IMR-90 (cell line): ENCODE measurements at regions not wholly inside any gene's neighbourhood (a gene's known extent, or its start where the extent isn't known, plus 50 kb on each side); places are given as distances from the start of the nearest gene placed in this dataset.

Experiments used
- ATAC-seq: fragments of 200-7000 bp; cut with Tn5 transposase; 2 replicates; pipeline ENCODE4 v1.9.1; 2020; ENCODE audit warnings: low read depth, mild to moderate bottlenecking, moderate library complexity
- BruUV-seq: library from RNA; stranded (reverse); fragments of 400-500 nt; replicated peaks from 2 replicates; lab custom pipeline; 2021; lab: Mats Ljungman, UMichigan
- CTCF ChIA-PET: fragments of 300-600 bp; formaldehyde crosslinking; extraction: SDS; loops from one replicate; lab custom pipeline; 2021; ENCODE audit warnings: antibody characterized with exemption; lab: Yijun Ruan, JAX
- POLR2A ChIA-PET: fragments of 300-600 bp; sonication (Branson Sonifier 250); formaldehyde crosslinking; loops from one replicate; lab custom pipeline; 2022; ENCODE audit warnings: antibody characterized with exemption; ENCODE audit not compliant: unreplicated experiment; lab: Charles Lee
- DNase-seq: peaks from one replicate; pipeline ENCODE4 v3.0.0; 2013
- H2AFZ ChIP-seq: replicated peaks from 2 replicates; pipeline ENCODE3; 2013; ENCODE audit warnings: low read length, mild to moderate bottlenecking; ENCODE audit not compliant: poor library complexity
- H2AK5ac ChIP-seq: 2 replicates; pipeline ENCODE4 v1.6.1; 2013; ENCODE audit warnings: low read depth, low read length, inconsistent platforms
- H2AK9ac ChIP-seq: replicated peaks from 2 replicates; pipeline ENCODE3; 2013; ENCODE audit warnings: mild to moderate bottlenecking, low read depth, low read length, moderate library complexity; ENCODE audit not compliant: poor library complexity
- H2BK120ac ChIP-seq: 2 replicates; pipeline ENCODE4 v1.6.1; 2013; ENCODE audit warnings: low read depth, low read length, inconsistent platforms
- H2BK15ac ChIP-seq: 3 replicates; pipeline ENCODE4 v1.6.1; 2013; ENCODE audit warnings: low read depth, low read length, inconsistent platforms
- H2BK20ac ChIP-seq: 2 replicates; pipeline ENCODE4 v1.6.1; 2013; ENCODE audit warnings: low read depth, mild to moderate bottlenecking, inconsistent platforms, low read length, moderate library complexity
- H2BK5ac ChIP-seq: 2 replicates; pipeline ENCODE4 v1.6.1; 2013; ENCODE audit warnings: mild to moderate bottlenecking, low read depth, low read length, inconsistent platforms; ENCODE audit not compliant: poor library complexity, severe bottlenecking
- H3K14ac ChIP-seq: replicated peaks from 2 replicates; pipeline ENCODE4 v1.6.1; 2013; ENCODE audit warnings: low read depth, low read length, inconsistent platforms
- H3K18ac ChIP-seq: 2 replicates; pipeline ENCODE4 v1.6.1; 2013; ENCODE audit warnings: low read depth, low read length, control low read depth
- H3K23ac ChIP-seq: 2 replicates; pipeline ENCODE4 v1.6.1; 2013; ENCODE audit warnings: low read depth, low read length, inconsistent platforms
- H3K27ac ChIP-seq: 2 replicates; pipeline ENCODE4 v1.5.1; 2013; ENCODE audit warnings: mild to moderate bottlenecking, control low read depth, low read length; ENCODE audit not compliant: insufficient read depth
- H3K27me3 ChIP-seq: 2 replicates; pipeline ENCODE4 v1.6.1; 2013; ENCODE audit warnings: low read length; ENCODE audit not compliant: control insufficient read depth, insufficient read depth
- H3K36me3 ChIP-seq: 2 replicates; pipeline ENCODE4 v1.6.1; 2013; ENCODE audit warnings: low read length, mixed read lengths; ENCODE audit not compliant: control insufficient read depth, insufficient read depth
- H3K4ac ChIP-seq: 2 replicates; pipeline ENCODE4 v1.6.1; 2013; ENCODE audit warnings: low read depth, low read length, inconsistent platforms
- H3K4me1 ChIP-seq: 2 replicates; pipeline ENCODE4 v1.6.1; 2013; ENCODE audit warnings: low read length, mixed read lengths; ENCODE audit not compliant: control insufficient read depth, insufficient read depth
- H3K4me2 ChIP-seq: 2 replicates; pipeline ENCODE4 v1.6.1; 2013; ENCODE audit warnings: low read depth, mild to moderate bottlenecking, control low read depth, low read length, moderate library complexity
- H3K4me3 ChIP-seq: 2 replicates; pipeline ENCODE4 v1.5.1; 2013; ENCODE audit warnings: low read depth, mild to moderate bottlenecking, control low read depth, low read length, moderate library complexity; ENCODE audit not compliant: insufficient read depth
- H3K56ac ChIP-seq: 2 replicates; pipeline ENCODE4 v1.6.1; 2013; ENCODE audit warnings: low read length, inconsistent platforms; ENCODE audit not compliant: insufficient read depth; ENCODE audit errors: extremely low read depth
- H3K79me1 ChIP-seq, 2 experiments: 2 replicates each; pipeline ENCODE4 v1.6.1; 2013; ENCODE audit warnings: low read length in 2 of 2, inconsistent platforms in 1 of 2, low read depth in 1 of 2
- H3K9ac ChIP-seq: 2 replicates; pipeline ENCODE4 v1.6.1; 2013; ENCODE audit warnings: low read depth, low read length, control low read depth
- H3K9me1 ChIP-seq: 2 replicates; pipeline ENCODE4 v1.6.1; 2013; ENCODE audit warnings: low read length, inconsistent platforms; ENCODE audit not compliant: insufficient read depth
- H3K9me3 ChIP-seq: 2 replicates; pipeline ENCODE4 v1.6.1; 2013; ENCODE audit warnings: low read length; ENCODE audit not compliant: control insufficient read depth, insufficient read depth
- H4K20me1 ChIP-seq: 2 replicates; pipeline ENCODE4 v1.6.1; 2013; ENCODE audit warnings: low read length, inconsistent platforms; ENCODE audit not compliant: insufficient read depth
- H4K5ac ChIP-seq: 2 replicates; pipeline ENCODE4 v1.6.1; 2013; ENCODE audit warnings: mild to moderate bottlenecking, low read depth, low read length, control low read depth
- H4K8ac ChIP-seq, 2 experiments: 2 replicates each; pipeline ENCODE4 v1.6.1; 2013; ENCODE audit warnings: low read depth in 2 of 2, low read length in 2 of 2, control low read depth in 1 of 2, inconsistent platforms in 1 of 2
- H4K91ac ChIP-seq: 2 replicates; pipeline ENCODE4 v1.6.1; 2013; ENCODE audit warnings: low read depth, low read length, inconsistent platforms; ENCODE audit not compliant: insufficient read depth
- BHLHE40 ChIP-seq: fragments of 150-350 bp; IDR thresholded peaks from 2 replicates; pipeline ENCODE4 v1.6.1; 2016; ENCODE audit warnings: mild to moderate bottlenecking, low read depth, low read length
- CEBPB ChIP-seq: IDR thresholded peaks from 2 replicates; pipeline ENCODE4 v1.6.1; 2012; ENCODE audit warnings: low read depth, low read length, improper control_type of control experiment
- FOS ChIP-seq: fragments of 150-350 bp; IDR thresholded peaks from 2 replicates; pipeline ENCODE4 v1.6.1; 2016; ENCODE audit warnings: low read depth, low read length
- MAFK ChIP-seq: IDR thresholded peaks from 2 replicates; pipeline ENCODE4 v1.6.1; 2012; ENCODE audit warnings: low read depth, low read length, improper control_type of control experiment
- MAZ ChIP-seq: IDR thresholded peaks from 2 replicates; pipeline ENCODE4 v1.6.1; 2012; ENCODE audit warnings: low read depth, mild to moderate bottlenecking, low read length, improper control_type of control experiment, moderate library complexity, borderline replicate concordance
- MXI1 ChIP-seq: IDR thresholded peaks from 2 replicates; pipeline ENCODE4 v1.6.1; 2012; ENCODE audit warnings: low read depth, mild to moderate bottlenecking, low read length, moderate library complexity, borderline replicate concordance
- NFE2L2 ChIP-seq: fragments of 150-350 bp; IDR thresholded peaks from 2 replicates; pipeline ENCODE4 v1.6.1; 2016; ENCODE audit warnings: low read depth, mild to moderate bottlenecking, low read length
- POLR2A ChIP-seq: IDR thresholded peaks from 2 replicates; pipeline ENCODE4 v1.6.1; 2012; ENCODE audit warnings: mild to moderate bottlenecking, low read depth, low read length
- RAD21 ChIP-seq: IDR thresholded peaks from 2 replicates; pipeline ENCODE4 v1.6.1; 2012; ENCODE audit warnings: low read length, improper control_type of control experiment
- RCOR1 ChIP-seq: IDR thresholded peaks from 2 replicates; pipeline ENCODE4 v1.6.1; 2012; ENCODE audit warnings: mild to moderate bottlenecking, low read length, improper control_type of control experiment; ENCODE audit not compliant: insufficient replicate concordance
- RFX5 ChIP-seq: IDR thresholded peaks from 2 replicates; pipeline ENCODE4 v1.8.0; 2012; ENCODE audit warnings: low read depth, mild to moderate bottlenecking, low read length, moderate library complexity
- SMC3 ChIP-seq: fragments of 150-350 bp; IDR thresholded peaks from 2 replicates; pipeline ENCODE4 v1.6.1; 2016; ENCODE audit warnings: low read depth, mild to moderate bottlenecking, antibody characterized with exemption, low read length, moderate library complexity
- WGBS, 2 experiments: methylation state at CpG; one replicate each; pipeline versions ENCODE4 v1.1.5 to v1.1.7; 2013; ENCODE audit warnings: missing lambda C conversion rate in 2 of 2; ENCODE audit not compliant: insufficient read length in 1 of 2; ENCODE audit errors: extremely low coverage in 2 of 2; 5-methylcytosine and 5-hydroxymethylcytosine counted together
- dilution Hi-C: fragments of 300-500 bp; cut with HindIII; formaldehyde crosslinking; loops from one replicate; pipeline ENCODE4 v1.14.3; 2018; ENCODE audit warnings: low sequenced_read_pairs; ENCODE audit not compliant: unreplicated experiment
- in situ Hi-C: fragments of 300-500 bp; cut with MboI; formaldehyde crosslinking; loops from 3 replicates; pipeline ENCODE4 v1.14.3; 2019; ENCODE audit warnings: low sequenced_read_pairs, inconsistent platforms, mixed read lengths
- intact Hi-C: fragments of 100-400 bp; cut with micrococcal nuclease; formaldehyde crosslinking; loops from 2 replicates; pipeline ENCODE4 v1.10.0; 2022
- TF ChIP-seq, protein P1 (sequence below): fragments of 150-350 bp; IDR thresholded peaks from 2 replicates; pipeline ENCODE4 v1.6.1; 2017; ENCODE audit warnings: mild to moderate bottlenecking, antibody characterized with exemption, low read length, low read depth
- TF ChIP-seq, protein P2 (sequence below): fragments of 150-350 bp; IDR thresholded peaks from 2 replicates; pipeline ENCODE4 v1.6.1; 2016; ENCODE audit warnings: low read depth, mild to moderate bottlenecking, low read length, moderate library complexity, borderline replicate concordance
- TF ChIP-seq, protein P3 (sequence below): conservative IDR thresholded peaks from 2 replicates; pipeline ENCODE4 v1.5.1; 2012; ENCODE audit warnings: mild to moderate bottlenecking, low read depth, low read length, improper control_type of control experiment

DNA sequence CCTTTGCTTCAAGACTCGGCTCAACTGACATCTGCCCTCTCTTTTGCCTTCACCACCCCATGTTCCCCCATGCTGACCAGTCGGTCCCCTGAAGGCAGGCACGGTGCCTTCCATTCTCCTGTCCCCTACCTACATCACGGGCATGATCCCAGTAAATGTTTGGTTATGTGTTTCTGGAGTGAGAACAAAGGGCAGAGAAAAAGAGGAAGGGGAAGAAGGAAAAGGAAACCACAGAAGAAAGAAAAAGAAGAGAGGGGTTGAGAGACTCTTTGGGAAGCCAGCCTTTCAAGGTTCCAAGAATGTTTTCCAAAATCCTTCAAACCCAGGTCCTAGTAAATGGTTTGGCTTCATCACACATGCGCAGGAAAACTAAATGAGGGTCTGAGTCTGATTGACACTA, 84.9 kb downstream of the CDC7 start:
- ChIA-PET POLR2A (no interaction called here), CTCF (interaction anchor here (0.7 kb wide), 1 partner anchor 16 kb away, joined by 3 read pairs; no protein-coding TSS in a partner anchor)
- peak overlapping the region; percentile 89; the same call in 1 of the 2 replicates for H2AK5ac ChIP-seq
- no peaks in the 10 kb centered on the region for H3K27me3 ChIP-seq
- no peak overlapping the region for H3K27ac ChIP-seq
- H4K8ac ChIP-seq: peak overlapping the region in 1 of 2 experiments; percentile 20; a peak in 1 of 4 replicates
- H3K4me2 ChIP-seq: no peak overlapping the region
- WGBS, 2 experiments: no CpG with 5 or more reads among the region's 5 CpGs
- H2BK120ac ChIP-seq: peak overlapping the region; percentile 90
- in situ Hi-C loops: no loop called here
- peak overlapping the region; percentile 69 for H4K5ac ChIP-seq
- ATAC-seq (no peak), DNase-seq (no peak)
- no peaks in the 10 kb centered on the region for H3K36me3 ChIP-seq
- peak overlapping the region; percentile 60 for H2BK5ac ChIP-seq
- H3K23ac ChIP-seq: peak overlapping the region; percentile 4; the same call in 1 of the 2 replicates
- dilution Hi-C loops: no loop called here
- H3K18ac ChIP-seq: peak overlapping the region; percentile 84; the same call in 1 of the 2 replicates
- peaks cover 20% of the 10 kb centered on the region for H3K9me1 ChIP-seq
- peak overlapping the region; percentile 54 for H3K14ac ChIP-seq
- peak overlapping the region; percentile 62; the same call in 1 of the 2 replicates for H2BK20ac ChIP-seq
- TF ChIP-seq MAFK: no peak
- TF ChIP-seq FOS: no peak
- no peak for TF ChIP-seq MXI1
- TF ChIP-seq, protein P1, sequence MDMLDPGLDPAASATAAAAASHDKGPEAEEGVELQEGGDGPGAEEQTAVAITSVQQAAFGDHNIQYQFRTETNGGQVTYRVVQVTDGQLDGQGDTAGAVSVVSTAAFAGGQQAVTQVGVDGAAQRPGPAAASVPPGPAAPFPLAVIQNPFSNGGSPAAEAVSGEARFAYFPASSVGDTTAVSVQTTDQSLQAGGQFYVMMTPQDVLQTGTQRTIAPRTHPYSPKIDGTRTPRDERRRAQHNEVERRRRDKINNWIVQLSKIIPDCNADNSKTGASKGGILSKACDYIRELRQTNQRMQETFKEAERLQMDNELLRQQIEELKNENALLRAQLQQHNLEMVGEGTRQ: no peak
- no peak for TF ChIP-seq CEBPB
- TF ChIP-seq RFX5: no peak
- no peak for TF ChIP-seq MAZ
- TF ChIP-seq, protein P2, sequence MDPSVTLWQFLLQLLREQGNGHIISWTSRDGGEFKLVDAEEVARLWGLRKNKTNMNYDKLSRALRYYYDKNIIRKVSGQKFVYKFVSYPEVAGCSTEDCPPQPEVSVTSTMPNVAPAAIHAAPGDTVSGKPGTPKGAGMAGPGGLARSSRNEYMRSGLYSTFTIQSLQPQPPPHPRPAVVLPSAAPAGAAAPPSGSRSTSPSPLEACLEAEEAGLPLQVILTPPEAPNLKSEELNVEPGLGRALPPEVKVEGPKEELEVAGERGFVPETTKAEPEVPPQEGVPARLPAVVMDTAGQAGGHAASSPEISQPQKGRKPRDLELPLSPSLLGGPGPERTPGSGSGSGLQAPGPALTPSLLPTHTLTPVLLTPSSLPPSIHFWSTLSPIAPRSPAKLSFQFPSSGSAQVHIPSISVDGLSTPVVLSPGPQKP: no peak
- TF ChIP-seq BHLHE40: no peak
- TF ChIP-seq, protein P3, sequence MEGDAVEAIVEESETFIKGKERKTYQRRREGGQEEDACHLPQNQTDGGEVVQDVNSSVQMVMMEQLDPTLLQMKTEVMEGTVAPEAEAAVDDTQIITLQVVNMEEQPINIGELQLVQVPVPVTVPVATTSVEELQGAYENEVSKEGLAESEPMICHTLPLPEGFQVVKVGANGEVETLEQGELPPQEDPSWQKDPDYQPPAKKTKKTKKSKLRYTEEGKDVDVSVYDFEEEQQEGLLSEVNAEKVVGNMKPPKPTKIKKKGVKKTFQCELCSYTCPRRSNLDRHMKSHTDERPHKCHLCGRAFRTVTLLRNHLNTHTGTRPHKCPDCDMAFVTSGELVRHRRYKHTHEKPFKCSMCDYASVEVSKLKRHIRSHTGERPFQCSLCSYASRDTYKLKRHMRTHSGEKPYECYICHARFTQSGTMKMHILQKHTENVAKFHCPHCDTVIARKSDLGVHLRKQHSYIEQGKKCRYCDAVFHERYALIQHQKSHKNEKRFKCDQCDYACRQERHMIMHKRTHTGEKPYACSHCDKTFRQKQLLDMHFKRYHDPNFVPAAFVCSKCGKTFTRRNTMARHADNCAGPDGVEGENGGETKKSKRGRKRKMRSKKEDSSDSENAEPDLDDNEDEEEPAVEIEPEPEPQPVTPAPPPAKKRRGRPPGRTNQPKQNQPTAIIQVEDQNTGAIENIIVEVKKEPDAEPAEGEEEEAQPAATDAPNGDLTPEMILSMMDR: no peak
- TF ChIP-seq POLR2A: no peak
- no peak for TF ChIP-seq SMC3
- no peak for TF ChIP-seq NFE2L2
- TF ChIP-seq RAD21: no peak
- TF ChIP-seq RCOR1: no peak
- intact Hi-C loops: no loop called here
- H2AK9ac ChIP-seq: no peak overlapping the region
- H4K91ac ChIP-seq: peak overlapping the region; percentile 51; the same call in 1 of the 2 replicates
- H3K9ac ChIP-seq: no peak overlapping the region
- no peak overlapping the region for H3K56ac ChIP-seq
- peaks cover 8% of the 10 kb centered on the region for H3K4me1 ChIP-seq
- no peak overlapping the region for H3K4me3 ChIP-seq
- peak overlapping the region; percentile 73; the same call in 2 of the 3 replicates for H2BK15ac ChIP-seq
- H3K4ac ChIP-seq: peak overlapping the region; percentile 76
- no TSS peak for BruUV-seq
- H2AFZ ChIP-seq: peak overlapping the region; percentile 51
- no peaks in the 10 kb centered on the region for H3K9me3 ChIP-seq
- no peaks in the 10 kb centered on the region; the same call in 1 of the 2 replicates for H4K20me1 ChIP-seq
- H3K79me1 ChIP-seq: no peaks in the 10 kb centered on the region
